HG02870 (cell line): ENCODE measurements at regions not wholly inside any gene's neighbourhood (a gene's known extent, or its start where the extent isn't known, plus 50 kb on each side); places are given as distances from the start of the nearest gene placed in this dataset.

ENCODE experiments used
- ATAC-seq: cut with Tn5 transposase; IDR thresholded peaks from one replicate; pipeline ENCODE4 v1.9.1; 2021; ENCODE audit warnings: mild to moderate bottlenecking, moderate library complexity; ENCODE audit not compliant: unreplicated experiment

DNA sequence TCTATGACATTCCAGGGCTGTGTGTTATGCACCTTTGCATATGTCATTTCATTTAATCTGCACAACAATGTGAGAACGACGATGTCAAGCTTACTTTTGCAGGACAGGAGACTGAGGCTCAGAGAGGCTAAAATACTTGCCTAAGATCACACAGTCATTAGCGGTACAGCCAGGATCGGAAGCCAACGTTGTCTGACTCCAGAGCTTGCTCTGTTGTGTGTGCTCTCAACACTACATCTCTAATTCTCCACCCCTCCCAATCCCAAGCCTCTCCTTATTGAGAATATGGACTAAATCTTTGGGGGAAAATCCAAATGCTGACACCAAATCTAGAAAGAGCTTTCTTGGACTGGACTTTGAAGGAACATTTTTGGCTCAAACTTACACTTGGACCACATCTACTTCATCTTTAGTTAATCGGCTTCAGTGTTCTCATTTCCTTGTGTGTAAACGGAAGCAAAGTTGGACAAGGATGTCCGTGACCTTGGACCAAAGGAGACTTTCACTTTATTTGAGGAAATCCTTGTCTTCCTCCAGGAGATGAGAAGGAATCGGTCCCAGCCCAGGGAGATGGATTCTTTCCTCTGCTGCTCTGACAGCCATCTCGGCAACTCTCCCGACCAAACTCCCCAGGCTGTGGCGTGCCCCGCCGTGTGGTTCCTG lies 242.4 kb downstream of the LPIN1 start:
- no peak for ATAC-seq

DNA sequence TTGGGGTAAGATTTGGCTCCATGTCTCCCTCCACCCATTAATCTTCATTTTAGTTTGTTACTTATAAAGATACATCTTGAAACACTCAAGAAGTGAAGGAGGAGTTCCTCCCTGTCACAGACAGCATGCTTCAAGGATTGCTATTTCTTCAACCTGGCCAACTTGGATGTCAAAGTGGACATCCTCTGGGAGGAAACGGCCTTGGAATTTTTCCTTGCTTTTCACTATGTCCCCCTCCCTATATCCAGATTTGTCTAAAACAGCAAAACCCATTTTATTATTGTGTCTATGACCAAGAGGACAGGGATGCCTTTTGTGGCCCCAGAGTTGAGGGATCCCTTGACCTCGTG lies 242.9 kb downstream of the LPIN1 start:
- no peak for ATAC-seq

DNA sequence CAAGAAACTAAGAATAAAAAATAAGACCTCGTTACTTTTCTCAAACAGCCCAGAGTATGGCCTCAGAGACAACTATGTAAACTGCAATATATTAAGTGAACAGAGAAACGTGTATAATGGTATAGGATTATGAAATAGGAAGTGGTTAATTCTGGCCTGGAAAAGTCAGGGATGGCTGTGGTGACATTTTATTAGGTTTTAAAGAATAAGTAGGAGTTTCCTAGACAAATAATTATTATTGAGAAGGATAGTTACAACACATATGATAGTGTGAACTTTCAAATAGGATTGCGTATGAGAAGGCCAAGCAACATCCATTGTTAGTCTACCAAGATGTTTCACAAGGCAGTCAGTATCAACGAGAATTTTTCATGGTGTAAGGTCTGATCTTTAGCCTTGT lies 244.1 kb downstream of the LPIN1 start:
- ATAC-seq = no peak

DNA sequence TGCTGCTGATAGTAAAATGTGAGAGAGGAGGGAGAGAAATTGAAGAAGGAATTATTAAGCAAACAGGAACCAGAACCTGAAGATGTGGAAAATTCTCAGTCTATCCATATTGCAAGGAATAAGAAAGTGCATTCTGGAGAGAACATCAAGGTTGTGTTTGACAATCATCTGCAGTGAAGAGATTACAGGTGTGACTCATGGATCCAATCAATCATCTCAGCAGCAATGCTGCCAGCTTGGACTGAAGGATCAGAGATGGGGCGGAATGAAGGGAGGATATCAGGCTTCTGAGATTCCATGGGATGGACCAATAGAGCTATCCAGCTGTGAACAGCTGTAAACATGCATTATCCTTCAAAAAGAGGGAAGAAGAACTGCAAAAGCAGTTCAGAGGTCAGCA lies 247.3 kb downstream of the LPIN1 start:
- ATAC-seq = no peak

DNA sequence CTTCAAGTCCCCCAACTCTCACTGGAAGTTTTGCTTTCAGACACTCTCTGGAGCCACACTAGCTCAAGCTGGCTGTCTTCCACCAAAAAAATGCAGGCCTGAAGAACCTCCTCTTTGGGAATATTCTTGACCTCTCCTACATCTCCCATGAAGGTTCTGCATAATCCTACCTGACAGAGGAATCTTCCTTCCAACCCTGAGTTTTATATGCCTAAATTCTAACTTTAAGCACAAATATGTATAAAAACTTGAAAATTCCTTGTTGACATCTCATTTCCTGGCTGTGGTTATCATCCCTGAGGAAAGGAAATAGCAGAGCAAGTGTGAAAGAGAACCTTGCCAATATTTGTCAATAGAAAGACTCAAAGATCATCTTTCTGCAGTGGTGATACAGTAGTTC lies 249.0 kb downstream of the LPIN1 start:
- no peak for ATAC-seq

DNA sequence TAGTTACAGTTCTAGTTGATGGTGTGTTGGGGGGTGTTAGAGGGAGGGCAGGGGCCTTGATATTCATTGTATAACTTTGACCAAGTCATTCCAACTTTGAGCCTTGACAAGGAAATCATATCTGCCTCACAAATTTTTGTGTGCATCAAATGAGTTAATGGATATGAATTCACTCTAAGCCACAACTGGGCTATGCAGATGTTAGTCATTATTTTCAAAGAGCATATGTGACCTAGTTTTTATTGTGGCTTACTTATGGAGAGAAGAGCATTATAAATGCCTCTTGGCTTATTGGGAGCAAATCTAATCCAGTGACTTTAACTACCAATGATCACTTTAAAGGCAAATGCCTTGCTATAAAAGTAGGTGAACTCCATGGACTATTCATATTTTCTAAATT lies 250.2 kb downstream of the LPIN1 start:
- no peak for ATAC-seq

DNA sequence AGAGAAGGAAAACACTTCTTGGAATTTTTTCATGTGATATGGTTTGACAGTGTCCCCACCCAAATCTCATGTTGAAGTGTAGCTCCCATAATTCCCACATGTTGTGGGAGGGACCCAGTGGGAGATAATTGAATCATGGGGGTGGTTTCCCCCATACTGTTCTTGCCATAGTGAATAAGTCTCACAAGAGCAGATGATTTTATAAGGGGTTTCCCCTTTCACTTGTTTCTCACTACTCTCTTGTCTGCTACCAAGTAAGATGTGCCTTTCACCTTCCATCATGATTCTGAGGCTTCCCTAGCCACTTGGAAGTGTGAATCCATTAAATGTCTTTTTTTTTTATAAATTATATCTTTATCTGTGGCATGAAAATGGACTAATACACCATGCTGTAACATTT lies 250.7 kb downstream of the LPIN1 start:
- ATAC-seq = no peak

DNA sequence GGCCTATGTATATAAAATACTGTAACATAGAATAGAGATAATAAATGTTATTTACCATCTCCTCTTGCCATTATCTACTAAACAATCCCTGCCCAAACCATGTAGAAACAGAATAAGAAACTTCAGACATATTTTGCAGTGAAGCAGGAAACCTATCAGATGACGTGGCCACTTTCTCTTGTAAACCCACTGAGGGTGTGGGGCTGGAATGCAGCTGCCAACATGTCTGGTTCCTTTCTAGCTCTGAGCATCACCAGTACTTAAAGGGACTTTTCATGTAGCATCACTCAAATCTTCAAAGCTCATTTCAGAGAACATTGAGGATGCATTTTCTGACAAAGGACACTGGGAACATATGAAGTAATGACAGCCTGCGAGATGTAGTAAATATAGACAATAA lies 251.8 kb downstream of the LPIN1 start:
- ATAC-seq = peak; percentile 55

DNA sequence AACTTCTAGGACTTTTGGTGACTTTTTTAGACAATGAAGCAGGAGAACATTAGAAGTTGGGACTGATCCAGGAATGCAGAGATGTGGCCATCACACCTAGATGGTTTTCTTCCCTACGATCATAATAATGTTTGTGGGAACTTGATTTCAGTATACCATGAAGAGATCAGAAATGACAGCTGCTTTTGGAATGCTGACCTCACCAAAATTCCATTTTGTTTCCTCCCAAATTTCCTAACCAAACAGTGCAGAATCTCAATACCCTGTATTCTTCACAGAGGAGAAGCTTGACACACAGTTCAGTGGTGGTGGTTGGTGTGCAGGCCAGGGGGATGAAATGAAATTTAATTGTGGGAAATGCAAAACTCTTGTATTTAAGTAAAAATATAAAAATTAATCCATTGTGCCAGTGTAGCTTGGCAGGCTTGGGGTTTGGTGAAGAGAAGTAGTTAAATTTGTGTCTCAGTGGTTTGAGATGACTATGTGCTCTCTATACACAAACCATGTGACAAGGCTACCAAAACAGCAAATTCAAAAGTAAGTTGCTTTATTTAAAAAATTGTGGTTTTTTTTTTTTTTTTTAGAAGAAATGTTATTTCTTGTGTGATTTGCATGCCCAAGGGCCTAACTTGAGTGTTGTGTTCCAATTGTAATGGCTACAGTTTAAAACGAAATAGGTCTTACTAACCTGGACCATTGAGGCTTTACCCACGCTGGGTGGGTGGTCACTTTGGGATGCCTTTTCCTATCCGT lies 252.4 kb downstream of the LPIN1 start:
- peak; percentile 78 for ATAC-seq

DNA sequence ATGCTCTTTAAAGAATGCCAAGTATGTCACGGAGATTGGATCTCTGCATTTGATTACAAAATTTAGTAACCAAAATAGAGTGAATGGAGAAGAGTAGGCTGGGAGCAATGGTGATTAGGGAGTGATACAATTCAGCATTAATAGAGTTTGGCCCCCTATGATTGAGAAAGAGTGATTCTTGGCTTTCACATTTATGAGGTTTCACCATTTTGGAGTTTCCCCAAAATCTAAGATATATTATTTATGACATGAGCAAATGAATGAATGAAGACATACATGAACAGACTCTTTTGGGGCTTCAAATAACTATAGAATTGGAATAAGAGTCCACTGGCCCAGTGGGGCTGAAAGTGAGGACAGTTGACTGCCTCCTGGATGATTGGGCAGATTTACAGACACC lies 255.2 kb downstream of the LPIN1 start:
- ATAC-seq = no peak

DNA sequence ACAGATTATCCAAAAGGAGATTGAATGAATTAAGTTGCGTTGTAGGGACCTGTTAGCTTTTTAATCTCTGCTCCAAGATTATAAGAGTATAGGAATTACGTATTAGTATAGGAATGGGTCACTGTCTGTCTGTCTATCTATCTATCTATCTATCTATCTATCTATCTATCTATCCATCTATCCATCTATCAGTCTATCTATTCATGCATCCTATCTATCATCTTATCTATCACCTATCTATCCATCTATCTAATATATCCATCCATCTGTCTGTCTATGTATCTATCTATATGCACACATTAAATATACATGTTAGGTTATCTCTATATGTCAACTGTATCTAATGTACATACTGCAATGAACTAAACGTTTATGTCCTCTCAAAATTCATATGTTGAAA lies 255.8 kb downstream of the LPIN1 start:
- ATAC-seq = no peak

DNA sequence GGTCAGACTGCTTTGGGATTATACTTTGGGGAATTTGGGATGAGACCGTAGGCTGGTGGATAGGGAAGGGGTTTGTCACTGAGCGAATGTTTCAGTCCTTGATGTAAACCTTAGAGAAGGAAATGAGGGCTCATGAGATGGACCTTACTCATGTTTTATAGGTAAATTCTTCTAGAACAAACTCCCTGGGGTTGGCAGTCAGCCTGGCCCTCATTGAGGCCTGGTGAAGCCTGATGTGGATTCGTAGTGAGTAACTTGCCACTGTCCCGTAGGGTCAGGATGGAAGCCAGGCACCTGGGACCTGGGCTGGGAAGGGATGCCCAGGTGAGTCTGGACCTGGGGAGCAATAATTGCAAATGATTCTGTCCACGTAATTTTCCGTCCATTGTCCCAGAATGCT lies 258.3 kb downstream of the LPIN1 start:
- no peak for ATAC-seq

DNA sequence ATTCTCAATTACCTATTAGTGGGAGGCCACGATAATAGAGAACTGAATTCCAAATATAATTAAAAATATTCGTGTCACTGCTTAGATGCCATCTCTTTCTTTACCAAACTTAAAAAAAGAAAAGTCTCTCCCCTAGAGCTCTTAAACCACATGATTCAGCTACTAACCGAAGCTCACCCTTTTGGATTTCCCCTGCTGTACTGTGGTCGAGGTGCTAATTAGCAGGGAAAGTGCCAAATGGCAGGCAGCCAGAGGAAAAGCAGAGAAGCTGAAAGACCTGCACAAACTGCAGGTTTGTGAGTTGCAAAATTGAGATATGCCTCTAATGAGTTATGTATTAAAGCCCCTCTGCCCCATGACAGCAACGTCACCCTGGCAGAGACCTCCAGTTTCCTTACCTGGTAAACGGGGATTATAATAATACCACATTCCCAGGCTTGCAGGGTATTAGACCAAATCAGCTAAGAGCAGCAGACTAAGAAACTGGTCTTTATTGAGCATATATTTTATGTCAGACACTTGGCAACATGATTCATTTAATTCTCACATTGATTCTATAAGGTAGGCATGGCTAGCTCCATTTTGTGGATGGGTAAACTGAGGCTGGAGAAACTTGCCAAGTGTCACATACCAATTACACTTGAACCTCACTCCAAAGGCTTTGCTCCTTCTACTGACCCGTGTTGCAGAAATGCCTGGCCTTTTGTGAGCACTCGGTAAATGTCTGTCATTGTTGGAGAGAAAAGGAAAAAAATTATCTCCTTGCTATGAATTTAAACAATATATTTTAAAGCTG lies 259.7 kb downstream of the LPIN1 start:
- ATAC-seq = peak; percentile 74

DNA sequence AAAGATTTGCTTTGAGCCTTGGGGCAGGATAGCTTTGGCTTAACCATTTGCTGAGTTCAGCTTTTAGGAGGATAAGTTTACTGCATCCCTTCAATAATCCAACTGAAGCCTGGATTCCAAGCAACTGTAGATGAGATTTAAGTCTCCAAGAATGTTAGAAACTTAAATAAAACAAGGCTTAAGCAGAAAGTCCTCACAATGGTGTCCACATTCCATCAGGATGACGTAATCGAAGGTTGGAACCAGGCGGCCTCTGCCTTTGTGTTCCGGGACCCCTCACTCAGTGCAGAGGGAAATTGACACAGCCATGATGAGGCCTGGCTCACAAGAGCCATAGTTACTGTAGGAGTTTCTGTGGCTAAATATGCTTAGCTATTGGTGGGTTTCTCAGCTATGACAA lies 260.4 kb downstream of the LPIN1 start:
- no peak for ATAC-seq

DNA sequence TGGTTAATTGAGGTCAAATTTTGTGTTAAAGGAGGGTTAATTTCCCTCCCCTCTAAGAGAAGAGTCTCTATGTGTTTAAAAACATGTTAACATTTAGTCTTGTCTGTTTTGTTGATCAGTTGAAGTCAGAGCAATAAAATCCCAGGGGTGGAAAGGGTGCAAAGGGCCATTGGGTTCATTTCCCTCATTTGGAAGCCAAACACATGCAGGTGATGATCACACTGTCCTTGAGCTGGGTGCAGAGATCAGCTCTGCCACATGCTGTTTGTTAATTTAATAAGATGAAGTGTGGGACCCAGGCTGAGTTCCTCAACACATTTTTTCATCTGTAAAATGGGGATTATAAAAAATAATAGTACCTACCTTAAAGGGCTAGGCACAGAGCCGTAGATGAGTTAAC lies 260.9 kb downstream of the LPIN1 start:
- ATAC-seq = no peak

DNA sequence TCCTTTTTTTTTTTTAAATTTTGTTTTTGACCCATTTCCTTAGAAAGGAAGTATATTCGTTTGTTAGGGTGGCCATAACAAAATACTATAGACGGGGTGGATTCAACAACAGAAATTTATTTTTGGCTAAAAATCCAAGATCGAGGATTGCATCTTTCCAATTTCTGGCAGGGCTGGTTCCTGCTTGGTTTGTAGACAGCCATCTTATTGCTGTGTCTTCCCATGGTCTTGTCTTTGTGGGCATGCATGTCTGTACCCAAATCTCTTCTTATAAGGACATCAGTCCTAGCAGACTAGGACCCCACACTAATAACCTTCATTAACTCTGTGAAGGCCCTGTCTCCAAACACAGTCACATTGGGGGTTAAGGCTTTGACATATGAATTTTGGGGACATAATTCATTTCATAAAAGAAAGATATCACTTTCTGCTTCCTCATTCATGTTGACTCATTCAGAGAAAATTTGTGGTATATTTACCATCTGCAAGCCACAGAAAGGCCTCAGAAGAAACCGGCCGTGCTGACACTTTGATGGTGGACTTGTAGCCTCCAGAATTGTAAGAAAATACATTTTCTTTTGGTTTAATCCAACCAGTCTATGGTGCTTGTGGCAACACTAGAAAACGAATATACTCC lies 262.1 kb downstream of the LPIN1 start:
- peak; percentile 85 for ATAC-seq

DNA sequence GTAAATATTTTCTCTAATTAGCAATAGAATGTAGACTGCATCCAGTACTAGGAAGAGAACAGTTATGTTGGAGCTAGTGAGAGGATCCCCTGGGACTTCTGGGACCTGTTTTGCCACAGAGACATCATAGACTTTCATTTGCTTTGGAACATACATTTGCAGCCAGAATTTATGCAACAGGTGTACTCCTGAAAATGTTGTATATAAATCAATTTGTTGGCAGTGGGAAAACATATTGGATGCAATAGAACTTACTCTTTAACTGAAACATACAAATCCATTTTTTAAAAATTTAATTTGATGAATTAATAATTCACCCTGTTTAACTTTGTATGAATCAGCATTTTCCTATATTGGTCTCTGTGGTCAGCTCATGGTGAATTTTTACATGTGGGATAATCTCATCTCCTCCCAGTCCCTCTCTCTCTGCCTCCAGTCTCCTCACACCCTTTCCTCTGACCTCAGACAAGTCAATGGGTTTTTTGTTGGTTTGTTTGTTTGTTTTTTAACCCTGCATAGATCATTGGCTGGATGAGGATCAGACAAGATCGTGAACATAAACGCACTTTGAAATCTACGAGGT lies 263.0 kb downstream of the LPIN1 start:
- ATAC-seq = no peak

DNA sequence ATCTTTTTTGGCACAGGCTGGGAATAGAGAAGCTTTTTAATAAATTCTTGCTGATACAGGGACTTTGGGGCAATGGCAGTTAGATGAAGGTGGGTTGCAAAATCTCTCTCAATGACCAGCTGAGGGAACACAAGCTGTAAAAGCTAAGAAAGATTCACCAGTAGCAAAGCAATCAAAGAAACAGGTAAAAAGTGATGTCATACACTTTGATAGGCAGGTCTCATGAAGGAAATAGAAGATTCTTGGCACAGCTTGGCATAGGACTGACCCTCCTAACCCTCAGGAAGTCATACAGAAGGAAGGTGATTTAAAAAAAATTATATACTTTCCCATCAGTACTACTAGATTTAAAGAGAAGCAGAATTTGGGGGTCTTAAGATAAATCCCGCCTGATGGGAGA lies 263.6 kb downstream of the LPIN1 start:
- ATAC-seq = no peak

DNA sequence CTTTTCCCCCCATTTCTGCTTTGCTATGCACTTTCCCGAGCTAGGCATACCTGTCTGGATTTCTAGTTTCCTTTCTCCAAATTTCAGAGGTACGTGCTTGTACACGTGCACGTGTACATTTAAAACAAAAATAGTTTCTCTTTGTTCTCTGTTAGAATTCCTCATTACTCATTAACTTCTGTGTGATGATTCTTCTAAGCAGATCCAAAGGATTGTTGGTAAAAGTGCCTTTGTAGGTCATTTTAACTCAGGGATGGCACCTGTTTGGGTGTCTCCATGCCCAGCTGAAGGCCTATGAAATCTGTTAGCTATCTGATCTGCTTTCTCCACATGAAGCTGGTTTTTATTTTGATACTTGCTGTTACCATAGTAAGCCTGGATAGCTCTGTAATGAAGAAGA lies 264.3 kb downstream of the LPIN1 start:
- no peak for ATAC-seq

DNA sequence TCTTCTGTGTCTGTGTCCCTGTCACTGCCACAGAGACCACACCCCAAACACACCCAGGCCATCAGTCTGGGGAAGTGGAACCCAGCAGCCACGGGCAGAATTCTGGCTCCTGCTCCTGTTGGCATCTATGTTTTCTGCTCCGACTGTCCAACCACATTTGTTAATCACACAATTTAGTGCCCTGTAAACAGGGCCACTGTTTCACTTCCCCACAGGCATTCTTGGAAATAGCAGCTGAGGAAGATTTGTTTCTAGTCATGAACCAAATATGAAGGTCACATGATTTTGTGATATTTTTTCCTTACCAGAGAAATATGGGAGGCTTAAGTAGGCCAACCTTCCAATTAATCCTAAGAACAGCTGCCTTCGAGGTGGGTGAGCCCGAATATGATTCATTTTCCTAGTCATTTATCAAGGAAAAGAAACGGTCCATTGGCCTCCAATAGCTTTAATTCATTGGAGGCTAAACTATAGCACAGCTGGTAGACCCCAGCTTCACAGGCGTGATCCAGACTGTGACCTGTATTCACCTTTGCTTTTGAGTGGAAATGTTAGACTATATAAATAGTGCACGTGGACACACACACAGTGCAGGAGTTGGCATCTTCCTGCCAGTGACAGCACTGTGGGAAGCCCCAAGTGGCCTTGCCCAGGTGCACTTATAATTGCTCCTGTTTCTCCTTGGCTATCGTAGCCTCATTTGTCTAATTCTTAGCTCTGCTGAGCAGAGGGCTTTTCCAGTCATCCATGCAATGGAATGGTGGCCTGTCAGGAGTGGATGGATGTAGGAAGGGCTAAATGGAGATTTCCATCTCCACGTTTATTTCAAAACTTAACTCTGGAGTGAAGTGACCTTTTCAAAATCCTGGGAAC lies 267.9 kb downstream of the LPIN1 start:
- ATAC-seq = no peak
